CD4-positive, alpha-beta T cell treated with Interleukin-4 for 1 hour (primary cell): ENCODE measurements at regions not wholly inside any gene's neighbourhood (a gene's known extent, or its start where the extent isn't known, plus 50 kb on each side); places are given as distances from the start of the nearest gene placed in this dataset.

Experiments
- DNase-seq, 2 donors: peaks; one replicate each; pipeline ENCODE4 v3.0.0-alpha.2; 2020 to 2022

GRCh38 chr15:58235961-58236360 lies 97.8 kb downstream of the AQP9 start:
- DNase-seq, result no peak

GRCh38 chr15:58240191-58240932 lies 102.2 kb downstream of the AQP9 start:
- DNase-seq, result no peak

GRCh38 chr15:58241872-58242271 lies 103.7 kb downstream of the AQP9 start:
- no peak for DNase-seq

- DNase-seq, result no peak
These were observed 104.9 kb downstream of the AQP9 start for GRCh38 chr15:58243070-58243469.

- DNase-seq, result no peak
These were observed 106.4 kb downstream of the AQP9 start for GRCh38 chr15:58244536-58244935.

GRCh38 chr15:58246041-58246440 lies 107.9 kb downstream of the AQP9 start:
- DNase-seq, result no peak

- peak; percentile 15 to 76 for DNase-seq
These were observed 110.0 kb downstream of the AQP9 start for GRCh38 chr15:58247855-58248842.

GRCh38 chr15:58249646-58250312 lies 111.6 kb downstream of the AQP9 start:
- peak in 1 of 2 donors; percentile 12 for DNase-seq

GRCh38 chr15:58252586-58253323 lies 114.6 kb downstream of the AQP9 start:
- DNase-seq, result no peak

GRCh38 chr15:58257776-58258325 lies 119.7 kb downstream of the AQP9 start:
- no peak for DNase-seq

GRCh38 chr15:58258501-58259292 lies 120.5 kb downstream of the AQP9 start:
- no peak for DNase-seq

- no peak for DNase-seq
These were observed 122.1 kb downstream of the AQP9 start for GRCh38 chr15:58260205-58260724.

GRCh38 chr15:58260725-58261267 lies 122.6 kb downstream of the AQP9 start:
- DNase-seq, result no peak

- no peak for DNase-seq
These were observed 123.2 kb downstream of the AQP9 start for GRCh38 chr15:58261368-58261767.

- DNase-seq, result no peak
These were observed 126.1 kb downstream of the AQP9 start for GRCh38 chr15:58264053-58264971.

- no peak for DNase-seq
These were observed 128.9 kb downstream of the AQP9 start for GRCh38 chr15:58267051-58267450.

GRCh38 chr15:58268746-58269267 lies 130.6 kb downstream of the AQP9 start:
- DNase-seq, result no peak

GRCh38 chr15:58269455-58270414 lies 131.6 kb downstream of the AQP9 start:
- DNase-seq, result peak; percentile 30 to 54
